ENCODE measurements at regions not wholly inside any gene's neighbourhood (a gene's known extent, or its start where the extent isn't known, plus 50 kb on each side); places are given as distances from the start of the nearest gene placed in this dataset.

- Mint-ChIP-seq H3K9me3 (no peaks in the 10 kb centered on the region), H3K4me1 (peaks cover 15% of the 10 kb centered on the region), H3K36me3 (ENCODE audit: low read depth) (no peaks in the 10 kb centered on the region), H3K4me3 (no peak overlapping the region), H3K27me3 (ENCODE audit: insufficient read depth) (peaks cover 98% of the 10 kb centered on the region), H3K27ac (no peak overlapping the region)
- no peaks in the 10 kb centered on the region for H3K9me3 ChIP-seq (ENCODE audit: control insufficient read depth, low read length)
- H3K36me3 ChIP-seq (ENCODE audit: control insufficient read depth, insufficient read depth, low read length), result no peaks in the 10 kb centered on the region
- no peak overlapping the region for H3K27ac ChIP-seq (ENCODE audit: low read depth, low read length)
- H3K27me3 ChIP-seq (ENCODE audit: control insufficient read depth, insufficient read depth, low read length, poor library complexity, severe bottlenecking), result peaks cover 86% of the 10 kb centered on the region
- DNase-seq, result peak; percentile 72
- H3K9ac ChIP-seq (ENCODE audit: extremely low read depth, low read length, poor library complexity, severe bottlenecking), result no peak overlapping the region
- H3K4me1 ChIP-seq (ENCODE audit: control insufficient read depth, insufficient read depth, low read length), result no peaks in the 10 kb centered on the region
- H3K4me3 ChIP-seq (ENCODE audit: low read length), result no peak overlapping the region
- WGBS, 2 experiments (ENCODE audit: insufficient coverage in 1 of 2, insufficient read length in 1 of 2), result 79 to 82% methylated on average over 7 to 10 of the region's 11 CpGs
- TF ChIP-seq CTCF (conservative IDR thresholded peaks at IDR 0.05), result no peak
These were observed 215.4 kb downstream of the SOX9 start for GRCh38 chr17:72336026-72336803.

- H3K4me3 Mint-ChIP-seq, result no peak overlapping the region
- H3K9me3 ChIP-seq (ENCODE audit: control insufficient read depth, low read length), result no peaks in the 10 kb centered on the region
- H3K36me3 Mint-ChIP-seq (ENCODE audit: low read depth), result no peaks in the 10 kb centered on the region
- peaks cover 91% of the 10 kb centered on the region for H3K27me3 ChIP-seq (ENCODE audit: control insufficient read depth, insufficient read depth, low read length, poor library complexity, severe bottlenecking)
- no peaks in the 10 kb centered on the region for H3K9me3 Mint-ChIP-seq
- H3K27me3 Mint-ChIP-seq (ENCODE audit: insufficient read depth), result peaks cover 99% of the 10 kb centered on the region
- DNase-seq, result no peak
- H3K27ac Mint-ChIP-seq, result no peak overlapping the region
- peaks cover 15% of the 10 kb centered on the region for H3K4me1 Mint-ChIP-seq
- no peaks in the 10 kb centered on the region for H3K36me3 ChIP-seq (ENCODE audit: control insufficient read depth, insufficient read depth, low read length)
- no peak overlapping the region for H3K27ac ChIP-seq (ENCODE audit: low read depth, low read length)
- H3K9ac ChIP-seq (ENCODE audit: extremely low read depth, low read length, poor library complexity, severe bottlenecking), result no peak overlapping the region
- H3K4me1 ChIP-seq (ENCODE audit: control insufficient read depth, insufficient read depth, low read length), result no peaks in the 10 kb centered on the region
- no peak for TF ChIP-seq CTCF (conservative IDR thresholded peaks at IDR 0.05)
- H3K4me3 ChIP-seq (ENCODE audit: low read length), result no peak overlapping the region
- 94% methylated on average over 1 of the region's 1 CpG; no CpG with 5 or more reads in 1 of the 2 experiments for WGBS, 2 experiments (ENCODE audit: insufficient coverage in 1 of 2, insufficient read length in 1 of 2)
These were observed 215.9 kb downstream of the SOX9 start for GRCh38 chr17:72336804-72337070.

- Mint-ChIP-seq H3K4me3 (no peak overlapping the region), H3K4me1 (peaks cover 15% of the 10 kb centered on the region), H3K27me3 (ENCODE audit: insufficient read depth) (peaks cover 99% of the 10 kb centered on the region), H3K9me3 (peaks cover 4% of the 10 kb centered on the region), H3K36me3 (ENCODE audit: low read depth) (no peaks in the 10 kb centered on the region), H3K27ac (no peak overlapping the region)
- Histone ChIP-seq H3K27me3 (ENCODE audit: control insufficient read depth, insufficient read depth, low read length, poor library complexity, severe bottlenecking) (peaks cover 100% of the 10 kb centered on the region), H3K36me3 (ENCODE audit: control insufficient read depth, insufficient read depth, low read length) (no peaks in the 10 kb centered on the region), H3K4me1 (ENCODE audit: control insufficient read depth, insufficient read depth, low read length) (no peaks in the 10 kb centered on the region), H3K9ac (ENCODE audit: extremely low read depth, low read length, poor library complexity, severe bottlenecking) (no peak overlapping the region), H3K4me3 (ENCODE audit: low read length) (no peak overlapping the region), H3K9me3 (ENCODE audit: control insufficient read depth, low read length) (peaks cover 7% of the 10 kb centered on the region), H3K27ac (ENCODE audit: low read depth, low read length) (no peak overlapping the region)
- TF ChIP-seq CTCF (conservative IDR thresholded peaks at IDR 0.05), result no peak
- no peak for DNase-seq
- 92% methylated on average over 1 of the region's 2 CpGs; no CpG with 5 or more reads in 1 of the 2 experiments for WGBS, 2 experiments (ENCODE audit: insufficient coverage in 1 of 2, insufficient read length in 1 of 2)
These were observed 217.5 kb downstream of the SOX9 start for GRCh38 chr17:72338304-72338703.

All from endodermal cell (in vitro differentiated cells).